Sigmoid colon (tissue), 6 donors: ENCODE measurements at regions not wholly inside any gene's neighbourhood (a gene's known extent, or its start where the extent isn't known, plus 50 kb on each side); places are given as distances from the start of the nearest gene placed in this dataset.

Source experiments
- DNase-seq: peaks from one replicate; pipeline ENCODE4 v3.0.0-alpha.2; 2019
- H3K27ac ChIP-seq, 4 donors: fragments of 200-600 bp; sonication (generic); one replicate each; pipeline ENCODE4 v1.5.1; 2016 to 2019; ENCODE audit warnings: mild to moderate bottlenecking in 1 of 4
- H3K27me3 ChIP-seq, 3 donors: fragments of 200-600 bp; sonication (generic); one replicate each; pipeline ENCODE4 v1.5.1; 2019; ENCODE audit warnings: mild to moderate bottlenecking in 1 of 3
- H3K36me3 ChIP-seq, 4 donors: fragments of 200-600 bp; sonication (generic); one replicate each; pipeline ENCODE4 v1.5.1; 2016 to 2019
- H3K4me1 ChIP-seq, 4 donors: fragments of 200-600 bp; sonication (generic); one replicate each; pipeline ENCODE4 v1.5.1; 2017 to 2019
- H3K4me3 ChIP-seq, 4 donors: fragments of 200-600 bp; sonication (generic); one replicate each; pipeline ENCODE4 v1.5.1; 2017 to 2019; ENCODE audit warnings: mild to moderate bottlenecking in 2 of 4, moderate library complexity in 1 of 4
- H3K9me3 ChIP-seq, 4 donors: fragments of 200-600 bp in 3 of 4; sonication (generic) in 3 of 4; one replicate each; pipeline versions ENCODE4 v1.5.1 to v1.6.1; 2013 to 2019
- EP300 ChIP-seq, 4 donors: sonication (generic); formaldehyde crosslinking; IDR thresholded peaks; one replicate each; pipeline ENCODE4 v1.6.1; 2017; ENCODE audit warnings: antibody characterized with exemption in 4 of 4
- POLR2A ChIP-seq, 2 donors: fragments of 450-650 bp; IDR thresholded peaks; one replicate each; pipeline ENCODE4 v1.6.1; 2016; ENCODE audit warnings: antibody characterized with exemption in 2 of 2, mild to moderate bottlenecking in 2 of 2, moderate library complexity in 2 of 2
- POLR2AphosphoS5 ChIP-seq, 4 donors: sonication (generic); formaldehyde crosslinking; IDR thresholded peaks; one replicate each; pipeline ENCODE4 v1.6.1; 2017; ENCODE audit warnings: antibody characterized with exemption in 4 of 4
- WGBS, 2 donors: extraction: QIAGEN DNeasy Blood & Tissue Kit; methylation state at CpG; one replicate each; pipeline ENCODE4 v1.1.7; 2013; 5-methylcytosine and 5-hydroxymethylcytosine counted together
- intact Hi-C: fragments of 100-400 bp; cut with DNase I; formaldehyde crosslinking; loops from one replicate; pipeline ENCODE4 v1.15.1; 2023
- TF ChIP-seq, protein P1 (sequence below), 4 experiments: fragments of 450-650 bp in 3 of 4; fragments of 200-600 bp in 1 of 4; IDR thresholded peaks; one replicate each; pipeline ENCODE4 v1.5.1; 2016 to 2019; ENCODE audit warnings: antibody characterized with exemption in 4 of 4, mild to moderate bottlenecking in 3 of 4, moderate library complexity in 2 of 4
- donor health status: healthy with polysubstance abuse.
- donor health status: healthy.

DNA sequence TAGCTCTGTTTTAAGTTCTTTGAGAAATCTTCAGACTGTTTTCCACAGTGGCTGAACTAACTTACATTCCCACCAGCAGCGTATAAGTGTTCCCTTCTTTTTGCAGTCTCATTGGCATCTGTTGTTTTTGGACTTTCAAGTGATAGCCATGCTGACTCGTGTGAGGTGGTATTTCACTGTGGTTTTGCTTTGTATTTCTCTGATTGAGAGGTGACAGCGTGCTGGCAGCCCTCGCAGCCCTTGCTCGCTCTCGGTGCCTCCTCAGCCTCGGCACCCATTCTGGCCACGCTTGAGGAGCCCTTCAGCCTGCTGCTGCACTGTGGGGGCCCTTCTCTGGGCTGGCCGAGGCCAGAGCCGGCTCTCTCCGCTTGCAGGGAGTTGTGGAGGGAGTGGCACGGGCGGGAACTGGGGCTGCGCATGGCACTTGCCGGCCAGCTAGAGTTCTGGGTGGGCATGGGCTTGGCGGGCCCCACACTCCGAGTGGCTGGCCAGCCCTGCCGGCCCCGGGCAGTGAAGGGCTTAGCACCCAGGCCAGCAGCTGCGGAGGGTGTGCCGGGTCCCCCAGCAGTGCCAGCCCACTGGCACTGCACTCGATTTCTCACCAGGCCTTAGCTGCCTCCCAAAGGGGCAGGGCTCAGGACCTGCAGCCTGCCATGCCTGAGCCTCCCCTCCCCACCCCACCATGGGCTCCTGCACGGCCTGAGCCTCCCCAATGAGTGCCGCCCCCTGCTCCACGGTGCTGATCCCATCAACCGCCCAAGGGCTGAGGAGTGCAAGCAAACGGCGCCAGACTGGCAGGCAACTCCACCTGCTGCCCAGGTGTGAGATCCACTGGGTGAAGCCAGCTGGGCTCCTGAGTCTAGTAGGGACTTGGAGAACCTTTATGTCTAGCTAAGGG lies 151.8 kb downstream of the IRS1 start:
- 83 to 90% methylated on average over 28 of the region's 28 CpGs for WGBS, 2 donors

DNA sequence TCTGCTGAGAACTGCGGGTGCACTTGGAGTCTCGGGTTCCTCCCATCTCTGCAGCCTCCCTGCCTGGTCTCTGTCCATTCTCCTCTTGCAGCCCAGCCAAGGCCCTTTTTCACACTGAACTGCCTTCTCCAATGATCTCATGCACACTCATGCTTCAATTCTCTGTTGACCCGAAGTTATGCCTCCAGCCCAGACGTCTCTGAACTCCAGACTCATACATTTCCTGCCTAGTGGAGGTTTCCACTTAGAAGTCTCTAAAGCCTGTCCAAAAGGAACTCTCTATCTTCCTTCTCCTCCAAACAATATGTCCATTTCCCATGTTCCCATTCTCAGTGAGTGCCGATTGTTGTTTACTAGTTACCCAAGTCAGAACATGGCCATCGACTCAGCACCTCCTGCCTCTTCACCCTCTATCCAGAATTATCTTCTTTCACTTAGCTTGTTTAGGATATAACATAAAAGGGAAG lies 155.2 kb downstream of the IRS1 start:
- no peaks in the 10 kb centered on the region for H3K36me3 ChIP-seq
- TF ChIP-seq, protein P1, sequence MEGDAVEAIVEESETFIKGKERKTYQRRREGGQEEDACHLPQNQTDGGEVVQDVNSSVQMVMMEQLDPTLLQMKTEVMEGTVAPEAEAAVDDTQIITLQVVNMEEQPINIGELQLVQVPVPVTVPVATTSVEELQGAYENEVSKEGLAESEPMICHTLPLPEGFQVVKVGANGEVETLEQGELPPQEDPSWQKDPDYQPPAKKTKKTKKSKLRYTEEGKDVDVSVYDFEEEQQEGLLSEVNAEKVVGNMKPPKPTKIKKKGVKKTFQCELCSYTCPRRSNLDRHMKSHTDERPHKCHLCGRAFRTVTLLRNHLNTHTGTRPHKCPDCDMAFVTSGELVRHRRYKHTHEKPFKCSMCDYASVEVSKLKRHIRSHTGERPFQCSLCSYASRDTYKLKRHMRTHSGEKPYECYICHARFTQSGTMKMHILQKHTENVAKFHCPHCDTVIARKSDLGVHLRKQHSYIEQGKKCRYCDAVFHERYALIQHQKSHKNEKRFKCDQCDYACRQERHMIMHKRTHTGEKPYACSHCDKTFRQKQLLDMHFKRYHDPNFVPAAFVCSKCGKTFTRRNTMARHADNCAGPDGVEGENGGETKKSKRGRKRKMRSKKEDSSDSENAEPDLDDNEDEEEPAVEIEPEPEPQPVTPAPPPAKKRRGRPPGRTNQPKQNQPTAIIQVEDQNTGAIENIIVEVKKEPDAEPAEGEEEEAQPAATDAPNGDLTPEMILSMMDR (IDR thresholded peaks at IDR 0.05): no peak
- TF ChIP-seq POLR2AphosphoS5 (IDR thresholded peaks at IDR 0.05) (no peak), POLR2A (IDR thresholded peaks at IDR 0.05) (no peak), EP300 (IDR thresholded peaks at IDR 0.05) (no peak)
- WGBS, 2 donors: 55 to 77% methylated on average over 6 of the region's 6 CpGs
- peak overlapping the region in 2 of 4 donors; percentile 25 to 39 for H3K27ac ChIP-seq
- intact Hi-C loops: no loop called here
- no peaks in the 10 kb centered on the region for H3K27me3 ChIP-seq
- H3K4me3 ChIP-seq: no peak overlapping the region
- no peak for DNase-seq
- peaks cover 0 to 13% (median 2%) of the 10 kb centered on the region in 4 donors for H3K4me1 ChIP-seq
- no peaks in the 10 kb centered on the region for H3K9me3 ChIP-seq

More for the DNA sequence above, 151.8 kb downstream of the IRS1 start:
- no peaks in the 10 kb centered on the region for H3K9me3 ChIP-seq
- DNase-seq: no peak
- no peak overlapping the region for H3K27ac ChIP-seq
- H3K4me3 ChIP-seq: no peak overlapping the region
- no peaks in the 10 kb centered on the region for H3K36me3 ChIP-seq
- no peak for TF ChIP-seq EP300 (IDR thresholded peaks at IDR 0.05)
- no peak for TF ChIP-seq POLR2A (IDR thresholded peaks at IDR 0.05)
- no peak for TF ChIP-seq POLR2AphosphoS5 (IDR thresholded peaks at IDR 0.05)
- TF ChIP-seq, protein P1 (IDR thresholded peaks at IDR 0.05): no peak
- H3K27me3 ChIP-seq: no peaks in the 10 kb centered on the region
- intact Hi-C loops: no loop called here
- H3K4me1 ChIP-seq: peaks cover 0 to 35% (median 19%) of the 10 kb centered on the region in 4 donors

DNA sequence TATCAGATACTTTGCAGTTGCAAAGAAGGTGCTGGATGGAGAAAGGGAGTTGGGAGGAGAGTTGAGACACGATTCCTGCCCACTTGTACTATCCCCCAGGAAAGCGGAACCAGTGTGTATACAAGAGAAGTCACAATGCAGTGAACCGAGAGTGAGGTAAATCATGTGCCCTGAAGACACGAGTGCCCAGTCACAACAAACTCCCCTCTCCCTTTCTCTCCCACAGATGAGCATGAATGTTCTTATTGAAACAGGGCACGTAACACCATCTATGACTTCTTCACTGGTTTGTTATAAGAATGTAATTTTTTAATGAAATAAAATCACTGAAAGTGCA lies 155.7 kb downstream of the IRS1 start:
- H3K27me3 ChIP-seq: no peaks in the 10 kb centered on the region
- H3K4me1 ChIP-seq: peaks cover 0 to 10% (median 0%) of the 10 kb centered on the region in 4 donors
- intact Hi-C loops: no loop called here
- no peak for DNase-seq
- H3K36me3 ChIP-seq: no peaks in the 10 kb centered on the region
- H3K27ac ChIP-seq: no peak overlapping the region
- no peaks in the 10 kb centered on the region for H3K9me3 ChIP-seq
- TF ChIP-seq POLR2AphosphoS5 (IDR thresholded peaks at IDR 0.05) (no peak), POLR2A (IDR thresholded peaks at IDR 0.05) (no peak), EP300 (IDR thresholded peaks at IDR 0.05) (no peak)
- TF ChIP-seq, protein P1 (IDR thresholded peaks at IDR 0.05): no peak
- 71 to 92% methylated on average over 5 of the region's 5 CpGs for WGBS, 2 donors
- no peak overlapping the region for H3K4me3 ChIP-seq

DNA sequence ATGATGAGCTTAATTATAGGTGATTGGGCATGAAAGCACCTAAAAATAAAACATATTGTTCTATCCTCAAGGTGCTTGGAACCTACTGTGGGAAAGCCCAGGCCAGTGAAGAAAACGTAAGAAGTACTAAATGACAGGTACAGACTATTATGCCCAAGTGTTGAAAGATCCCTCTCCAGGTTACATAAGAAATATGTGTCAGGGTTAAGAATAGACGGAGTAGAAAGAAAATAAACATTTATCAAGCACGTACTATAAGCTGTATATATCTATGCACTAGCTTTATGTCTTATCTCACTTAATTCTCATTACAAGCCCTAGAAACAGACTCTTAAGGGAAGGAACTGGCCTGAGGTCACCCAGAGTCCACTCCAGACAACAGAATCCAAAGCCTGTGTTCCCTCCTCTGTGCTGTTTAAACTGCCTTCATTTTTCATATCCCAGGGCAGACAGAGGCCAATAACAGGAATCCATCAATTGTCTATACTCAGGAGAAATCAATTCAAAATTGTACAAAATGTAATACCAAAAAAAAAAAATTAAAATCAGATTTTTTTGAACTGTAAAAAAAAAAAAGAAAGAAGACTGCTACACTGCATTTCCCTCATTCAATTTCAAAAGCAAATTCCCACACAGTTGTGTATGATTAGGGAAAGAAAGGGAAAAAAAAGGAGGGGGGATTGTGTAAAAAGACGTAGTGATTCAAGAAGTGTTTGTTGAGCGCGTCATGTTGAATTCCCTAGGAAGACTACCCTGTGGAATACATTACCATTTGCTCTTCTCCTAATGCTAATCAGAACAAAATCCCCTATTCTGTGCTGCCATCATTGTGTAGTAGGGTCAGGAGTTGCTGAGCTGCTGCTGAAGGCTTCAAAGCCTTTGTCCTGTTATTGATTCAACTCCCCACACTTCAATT lies 156.3 kb downstream of the IRS1 start:
- Histone ChIP-seq H3K9me3 (no peaks in the 10 kb centered on the region), H3K36me3 (no peaks in the 10 kb centered on the region), H3K27ac (no peak overlapping the region), H3K4me1 (peaks cover 0 to 10% (median 0%) of the 10 kb centered on the region in 4 donors), H3K27me3 (no peaks in the 10 kb centered on the region), H3K4me3 (no peak overlapping the region)
- WGBS, 2 donors: 90 to 94% methylated on average over 6 of the region's 6 CpGs
- no peak for DNase-seq
- TF ChIP-seq EP300 (IDR thresholded peaks at IDR 0.05) (no peak), POLR2AphosphoS5 (IDR thresholded peaks at IDR 0.05) (no peak), POLR2A (IDR thresholded peaks at IDR 0.05) (no peak)
- TF ChIP-seq, protein P1 (IDR thresholded peaks at IDR 0.05): no peak
- intact Hi-C loops: no loop called here
